A549 (cell line): ENCODE measurements at regions not wholly inside any gene's neighbourhood (a gene's known extent, or its start where the extent isn't known, plus 50 kb on each side); places are given as distances from the start of the nearest gene placed in this dataset.

Experiments used
- ATAC-seq, 2 experiments: fragments of 200-7000 bp in 1 of 2; fragments of >200 bp in 1 of 2; cut with Nextera tagmentation in 1 of 2; cut with Tn5 transposase in 1 of 2; 3 replicates each; pipeline versions ENCODE4 v1.8.0 to v1.9.1; 2018 to 2020; ENCODE audit warnings: mild to moderate bottlenecking in 1 of 2, moderate library complexity in 1 of 2
- CTCF ChIA-PET: fragments of 300-600 bp; sonication (Branson Sonifier 250); formaldehyde crosslinking; extraction: SDS; loops from one replicate; lab custom pipeline; 2021; ENCODE audit warnings: antibody characterized with exemption, inconsistent platforms; lab: Yijun Ruan, JAX
- POLR2A ChIA-PET: fragments of 350-600 bp; formaldehyde crosslinking; extraction: SDS; loops from one replicate; lab custom pipeline; 2021; ENCODE audit warnings: antibody characterized with exemption, inconsistent platforms; lab: Yijun Ruan, JAX
- DNase-seq, 2 experiments: peaks; one replicate each; pipeline versions ENCODE4 v3.0.0 to v3.0.0-alpha.2; 2011 to 2016; ENCODE audit warnings: low read depth in 1 of 2, low spot score in 1 of 2
- FAIRE-seq: peaks from 2 replicates; lab custom pipeline; 2011; peaks lifted over from hg19 to GRCh38; lab: Jason Lieb, UNC
- H3K27ac ChIP-seq, 2 experiments: fragments of >200 bp; sonication (Bioruptor Twin); formaldehyde crosslinking; 3 replicates each; pipeline ENCODE4 v1.5.1; 2016 to 2017
- H3K4me1 ChIP-seq: fragments of >200 bp; sonication (Bioruptor Twin); formaldehyde crosslinking; 3 replicates; pipeline ENCODE4 v1.6.1; 2016
- H3K4me2 ChIP-seq: fragments of >200 bp; sonication (Bioruptor Twin); formaldehyde crosslinking; 3 replicates; pipeline ENCODE4 v1.6.1; 2016
- H3K4me3 ChIP-seq: fragments of >200 bp; sonication (Bioruptor Twin); formaldehyde crosslinking; 3 replicates; pipeline ENCODE4 v1.5.1; 2016
- H3K9me3 ChIP-seq: fragments of >200 bp; sonication (Bioruptor Twin); formaldehyde crosslinking; 3 replicates; pipeline ENCODE4 v1.6.1; 2016
- BCL3 ChIP-seq: fragments of >200 bp; sonication (Bioruptor Twin); formaldehyde crosslinking; IDR thresholded peaks from 3 replicates; pipeline ENCODE4 v1.6.1; 2016
- CBX2 ChIP-seq: fragments of 200-600 bp; sonication (generic); IDR thresholded peaks from 2 replicates; pipeline ENCODE4 v1.6.1; 2016; ENCODE audit warnings: low read depth, mild to moderate bottlenecking, borderline replicate concordance
- CEBPB ChIP-seq, 2 experiments: fragments of >200 bp in 1 of 2; sonication (Bioruptor Twin) in 1 of 2; formaldehyde crosslinking in 1 of 2; IDR thresholded peaks; 2 replicates each; pipeline ENCODE4 v1.6.1; 2012 to 2016
- CHD2 ChIP-seq: fragments of 150-350 bp; IDR thresholded peaks from 2 replicates; pipeline ENCODE4 v1.6.1; 2014; ENCODE audit warnings: low read length; ENCODE audit not compliant: partially characterized antibody
- CHD4 ChIP-seq: fragments of 200-600 bp; sonication (generic); IDR thresholded peaks from 2 replicates; pipeline ENCODE4 v1.6.1; 2016; ENCODE audit warnings: antibody characterized with exemption, mild to moderate bottlenecking, borderline replicate concordance
- E2F6 ChIP-seq: IDR thresholded peaks from 2 replicates; pipeline ENCODE4 v1.6.1; 2012; ENCODE audit warnings: low read depth, borderline replicate concordance
- EHF ChIP-seq: fragments of 250-450 bp; sonication (Bioruptor Pico); IDR thresholded peaks from 2 replicates; pipeline ENCODE4 v1.5.0; 2020; ENCODE audit warnings: mild to moderate bottlenecking
- ELK1 ChIP-seq: fragments of 150-350 bp; IDR thresholded peaks from 2 replicates; pipeline ENCODE4 v1.6.1; 2014; ENCODE audit warnings: low read depth, mild to moderate bottlenecking, low read length
- FOSB ChIP-seq: fragments of 250-450 bp; sonication (Bioruptor Pico); IDR thresholded peaks from 2 replicates; pipeline ENCODE4 v1.5.0; 2020; ENCODE audit warnings: mild to moderate bottlenecking, moderate library complexity
- FOXS1 ChIP-seq: fragments of 250-450 bp; sonication (Bioruptor Pico); IDR thresholded peaks from 2 replicates; pipeline ENCODE4 v1.5.0; 2020; ENCODE audit warnings: mild to moderate bottlenecking, moderate library complexity
- HES2 ChIP-seq: fragments of >200 bp; sonication (Bioruptor Twin); formaldehyde crosslinking; IDR thresholded peaks from 2 replicates; pipeline ENCODE4 v1.6.1; 2016
- HEYL ChIP-seq: fragments of 250-450 bp; sonication (Bioruptor Pico); IDR thresholded peaks from 2 replicates; pipeline ENCODE4 v1.8.0; 2021; ENCODE audit warnings: mild to moderate bottlenecking, moderate library complexity
- HOXB13 ChIP-seq: fragments of 250-450 bp; sonication (Bioruptor Pico); IDR thresholded peaks from 2 replicates; pipeline ENCODE4 v1.5.0; 2020; ENCODE audit warnings: low read depth, mild to moderate bottlenecking, moderate library complexity
- JUN ChIP-seq, 2 experiments: fragments of >200 bp; sonication (Bioruptor Twin); formaldehyde crosslinking; IDR thresholded peaks; 2 replicates in 1 of 2; 3 replicates in 1 of 2; pipeline ENCODE4 v1.6.1; 2016 to 2017
- MAFK ChIP-seq: fragments of 450-650 bp; IDR thresholded peaks from 2 replicates; pipeline ENCODE4 v1.6.1; 2014; ENCODE audit not compliant: partially characterized antibody
- MAZ ChIP-seq: fragments of 150-350 bp; IDR thresholded peaks from 2 replicates; pipeline ENCODE4 v1.6.1; 2014; ENCODE audit warnings: antibody characterized with exemption, low read depth, low read length, borderline replicate concordance
- MYC ChIP-seq: IDR thresholded peaks from 2 replicates; pipeline ENCODE4 v1.6.1; 2012; ENCODE audit warnings: mild to moderate bottlenecking, inconsistent platforms, low read length, improper control_type of control experiment, borderline replicate concordance
- NPAS2 ChIP-seq: fragments of 250-450 bp; sonication (Bioruptor Pico); IDR thresholded peaks from 2 replicates; pipeline ENCODE4 v1.8.0; 2022; ENCODE audit warnings: mild to moderate bottlenecking, moderate library complexity, borderline replicate concordance
- NR3C1 ChIP-seq: fragments of >200 bp; sonication (Bioruptor Twin); formaldehyde crosslinking; IDR thresholded peaks from 3 replicates; pipeline ENCODE4 v1.6.1; 2017
- POLR2A ChIP-seq: IDR thresholded peaks from 2 replicates; pipeline ENCODE4 v1.6.1; 2012; ENCODE audit warnings: mild to moderate bottlenecking, low read length
- POLR2AphosphoS2 ChIP-seq: conservative IDR thresholded peaks from 2 replicates; pipeline ENCODE4 v1.6.1; 2012; ENCODE audit warnings: low read length, improper control_type of control experiment, inconsistent platforms
- RCOR1 ChIP-seq: fragments of 150-350 bp; IDR thresholded peaks from 2 replicates; pipeline ENCODE4 v1.6.1; 2014; ENCODE audit warnings: antibody characterized with exemption, low read length, low read depth
- RFX5 ChIP-seq: fragments of 450-650 bp; IDR thresholded peaks from 2 replicates; pipeline ENCODE4 v1.7.1; 2014; ENCODE audit warnings: antibody characterized with exemption, mild to moderate bottlenecking, moderate library complexity
- TFCP2L1 ChIP-seq: fragments of 250-450 bp; sonication (Bioruptor Pico); IDR thresholded peaks from 2 replicates; pipeline ENCODE4 v1.5.0; 2021; ENCODE audit warnings: mild to moderate bottlenecking
- TP53 ChIP-seq: fragments of 250-450 bp; sonication (Bioruptor Pico); IDR thresholded peaks from 2 replicates; pipeline ENCODE4 v1.5.0; 2021; ENCODE audit warnings: mild to moderate bottlenecking, moderate library complexity
- USF2 ChIP-seq: fragments of 450-650 bp; IDR thresholded peaks from 2 replicates; pipeline ENCODE4 v1.6.1; 2014; ENCODE audit warnings: antibody characterized with exemption
- ZC3H11A ChIP-seq: fragments of 450-650 bp; IDR thresholded peaks from 2 replicates; pipeline ENCODE4 v1.6.1; 2014; ENCODE audit warnings: antibody characterized with exemption, mild to moderate bottlenecking
- ZFP36 ChIP-seq: fragments of 450-650 bp; IDR thresholded peaks from 2 replicates; pipeline ENCODE4 v1.6.1; 2014; ENCODE audit warnings: borderline replicate concordance; ENCODE audit not compliant: partially characterized antibody
- WGBS: methylation state at CpG from one replicate; pipeline ENCODE4 v1.1.6; 2017; ENCODE audit errors: missing lambda C conversion rate; 5-methylcytosine and 5-hydroxymethylcytosine counted together

- POLR2A ChIA-PET, result no interaction called here
- CTCF ChIA-PET, result no interaction called here
- FAIRE-seq, result no peak
- no peak for ATAC-seq
- H3K27ac ChIP-seq, result no peak overlapping the region
- H3K4me2 ChIP-seq, result no peak overlapping the region
- H3K4me1 ChIP-seq, result no peaks in the 10 kb centered on the region
- no peak for DNase-seq
- TF ChIP-seq POLR2A, result no peak
- no peak for TF ChIP-seq MAFK
- no peak for TF ChIP-seq RCOR1
- no peak for TF ChIP-seq BCL3
- no peak for TF ChIP-seq USF2
- TF ChIP-seq ELK1, result no peak
- TF ChIP-seq RFX5, result no peak
- no peak for TF ChIP-seq FOXS1 (CRISPR knock-in tag)
- no peak for TF ChIP-seq JUN (IDR thresholded peaks at IDR 0.05)
- TF ChIP-seq, all 56 proteins: peak for 0
- WGBS, result 0% methylated on average over 1 of the region's 1 CpG
- H3K4me3 ChIP-seq, result no peak overlapping the region
- no peaks in the 10 kb centered on the region for H3K9me3 ChIP-seq
Observed at GRCh38 chr12:64992641-64993040, 128.5 kb downstream of the WIF1 start.

GRCh38 chr12:64993461-64993860 lies 127.6 kb downstream of the WIF1 start:
- FAIRE-seq, result no peak

GRCh38 chr12:64995816-64996215 lies 125.3 kb downstream of the WIF1 start:
- Histone ChIP-seq H3K4me2 (no peak overlapping the region), H3K4me3 (no peak overlapping the region), H3K4me1 (no peaks in the 10 kb centered on the region), H3K9me3 (no peaks in the 10 kb centered on the region), H3K27ac (no peak overlapping the region)
- DNase-seq (no peak), ATAC-seq (no peak), FAIRE-seq (no peak)
- CTCF ChIA-PET, result interaction anchor here (0.6 kb wide), 1 partner anchor 172 kb away, joined by 5 read pairs; no protein-coding TSS in a partner anchor
- POLR2A ChIA-PET, result no interaction called here
- WGBS, result 8% methylated on average over 1 of the region's 1 CpG
- TF ChIP-seq HEYL (CRISPR knock-in tag) (no peak), E2F6 (no peak), CEBPB (IDR thresholded peaks at IDR 0.05) (no peak), EHF (CRISPR knock-in tag) (no peak), RCOR1 (no peak), POLR2AphosphoS2 (no peak), MYC (no peak), TP53 (no peak), NPAS2 (CRISPR knock-in tag) (no peak), CHD2 (no peak), USF2 (no peak), HES2 (no peak), FOSB (no peak), ZFP36 (no peak), CBX2 (no peak), ZC3H11A (no peak)

More at GRCh38 chr12:64993461-64993860, 127.6 kb downstream of the WIF1 start:
- ChIA-PET POLR2A (no interaction called here), CTCF (no interaction called here)
- no peaks in the 10 kb centered on the region for H3K4me1 ChIP-seq
- no peak overlapping the region for H3K27ac ChIP-seq
- ATAC-seq, result no peak
- 0% methylated on average over 1 of the region's 1 CpG for WGBS
- no peaks in the 10 kb centered on the region for H3K9me3 ChIP-seq
- no peak for DNase-seq
- H3K4me3 ChIP-seq, result no peak overlapping the region
- TF ChIP-seq ELK1 (no peak), TP53 (no peak), NR3C1 (no peak), MAZ (no peak), RCOR1 (no peak), TFCP2L1 (CRISPR knock-in tag) (no peak), EHF (CRISPR knock-in tag) (no peak), FOXS1 (CRISPR knock-in tag) (no peak), HES2 (no peak), CHD4 (no peak), HOXB13 (CRISPR knock-in tag) (no peak)
- H3K4me2 ChIP-seq, result no peak overlapping the region
